Head of caudate nucleus (tissue), 42 donors: ENCODE measurements at regions not wholly inside any gene's neighbourhood (a gene's known extent, or its start where the extent isn't known, plus 50 kb on each side); places are given as distances from the start of the nearest gene placed in this dataset.
A peak's percentile ranks its signal among the peaks of the same experiment; 100 is the strongest.
"Not testable (repeated sequence)": the region's sequence is repeated elsewhere in the genome, so short reads cannot be mapped to it uniquely, and the experiment has no call there.

Experiments
- DNase-seq, 42 donors: peaks; one replicate each; pipeline versions ENCODE4 v3.0.0 to v3.0.0-alpha.2; 2020 to 2021; ENCODE audit warnings: mixed read lengths in 7 of 42
- intact Hi-C: fragments of 100-400 bp; cut with DNase I; formaldehyde crosslinking; loops from one replicate; pipeline ENCODE4 v1.15.0; 2022

- no peak for DNase-seq
- intact Hi-C loops, result no loop called here
Measured at GRCh38 chr14:83128783-83129182, 1595.1 kb upstream of the SEL1L start.

- intact Hi-C loops, result no loop called here
- no peak for DNase-seq
Measured at GRCh38 chr14:83129496-83129895, 1595.8 kb upstream of the SEL1L start.

GRCh38 chr14:83133981-83134645 is 1600.5 kb upstream of the SEL1L start:
- intact Hi-C loops, result no loop called here

DNA sequence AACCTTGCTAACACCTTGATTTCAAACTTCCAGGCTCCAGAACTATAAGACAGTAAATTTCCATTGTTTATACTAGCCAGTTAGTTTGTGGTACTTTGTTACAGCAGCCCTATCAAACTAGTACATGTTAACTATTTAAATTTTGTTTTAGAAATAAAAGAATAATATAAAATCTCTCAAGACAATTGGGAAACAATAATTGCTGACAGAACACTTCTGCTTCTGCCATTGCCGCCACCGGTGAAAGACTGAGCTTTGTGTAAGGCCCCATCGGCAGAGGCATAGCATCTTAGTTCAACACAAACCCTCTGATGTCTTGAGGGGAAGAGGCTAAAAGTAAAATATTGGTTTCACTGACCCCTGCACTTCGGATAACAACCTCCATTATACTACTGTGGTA is 1607.1 kb upstream of the SEL1L start:
- no peak for DNase-seq
- intact Hi-C loops, result no loop called here

More at GRCh38 chr14:83133981-83134645, 1600.5 kb upstream of the SEL1L start:
- DNase-seq, result peak in 17 of 42 donors; percentile 3 to 65 (median 23)

- intact Hi-C loops, result no loop called here
Measured at GRCh38 chr14:83147006-83147405, 1613.4 kb upstream of the SEL1L start.

DNA sequence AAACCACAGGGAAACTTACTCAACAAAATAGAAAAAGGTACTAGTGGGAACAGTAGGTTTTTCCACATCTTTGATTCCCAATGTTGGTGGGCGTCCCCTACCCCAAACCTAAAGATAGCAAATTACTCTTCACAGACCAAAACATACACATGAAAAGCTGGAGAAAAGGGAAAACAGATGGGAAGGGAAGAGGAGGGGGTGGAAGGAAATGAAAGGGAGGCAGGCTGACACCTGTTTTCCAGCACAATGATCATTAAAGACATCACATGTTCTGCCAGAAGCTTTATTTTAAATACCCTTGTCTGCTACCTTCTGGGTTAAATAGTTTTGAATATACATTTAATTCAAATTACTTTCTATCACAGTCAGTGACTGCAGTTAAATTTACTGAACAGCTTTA is 1617.9 kb upstream of the SEL1L start:
- no peak for DNase-seq
- intact Hi-C loops, result no loop called here

More at GRCh38 chr14:83147006-83147405, 1613.4 kb upstream of the SEL1L start:
- no peak for DNase-seq

- no peak for DNase-seq
- intact Hi-C loops, result no loop called here
Measured at GRCh38 chr14:83153081-83153480, 1619.4 kb upstream of the SEL1L start.

- intact Hi-C loops, result no loop called here
- no peak for DNase-seq
Measured at GRCh38 chr14:83162361-83162929, 1628.8 kb upstream of the SEL1L start.

DNA sequence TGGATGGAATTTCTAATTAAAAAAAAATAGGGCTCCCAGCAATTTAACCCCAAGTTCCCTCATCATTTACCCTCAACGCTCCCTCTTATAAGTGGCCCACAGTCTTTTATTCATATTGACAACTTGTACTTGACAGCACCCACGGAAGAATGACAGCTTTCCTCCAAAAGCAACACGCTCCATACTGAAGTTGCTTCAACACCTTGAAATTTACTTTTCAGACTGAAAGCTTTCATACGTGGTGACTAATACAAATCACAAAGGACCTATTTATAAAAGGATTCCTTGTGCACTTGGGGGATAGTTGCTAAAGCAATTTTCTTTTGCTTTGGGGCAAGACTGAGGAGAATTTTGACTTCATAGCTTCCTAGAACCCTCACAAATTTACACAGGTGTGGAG is 1629.4 kb upstream of the SEL1L start:
- intact Hi-C loops, result no loop called here
- no peak for DNase-seq

GRCh38 chr14:83164016-83164415 is 1630.4 kb upstream of the SEL1L start:
- DNase-seq, result no peak
- intact Hi-C loops, result no loop called here

DNA sequence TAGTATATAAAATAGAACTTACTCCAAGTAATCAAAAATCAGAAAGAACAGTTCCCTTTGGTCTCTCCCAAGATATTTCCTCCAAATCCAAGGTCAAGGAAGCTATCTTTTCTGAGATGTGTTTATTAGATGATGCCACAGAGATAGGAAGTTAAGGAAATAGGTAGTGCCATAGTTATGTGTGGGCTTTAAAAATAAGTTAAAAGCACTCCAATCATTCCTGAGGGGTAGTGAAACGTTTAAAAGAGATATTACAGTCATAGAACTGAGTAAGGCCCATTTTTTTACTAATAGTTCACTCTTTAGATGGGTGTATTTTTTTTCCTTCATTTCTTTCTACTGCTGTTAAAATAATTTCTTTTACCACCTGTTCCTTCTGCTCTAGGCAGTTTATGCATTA is 1630.9 kb upstream of the SEL1L start:
- DNase-seq, result no peak
- intact Hi-C loops, result no loop called here

DNA sequence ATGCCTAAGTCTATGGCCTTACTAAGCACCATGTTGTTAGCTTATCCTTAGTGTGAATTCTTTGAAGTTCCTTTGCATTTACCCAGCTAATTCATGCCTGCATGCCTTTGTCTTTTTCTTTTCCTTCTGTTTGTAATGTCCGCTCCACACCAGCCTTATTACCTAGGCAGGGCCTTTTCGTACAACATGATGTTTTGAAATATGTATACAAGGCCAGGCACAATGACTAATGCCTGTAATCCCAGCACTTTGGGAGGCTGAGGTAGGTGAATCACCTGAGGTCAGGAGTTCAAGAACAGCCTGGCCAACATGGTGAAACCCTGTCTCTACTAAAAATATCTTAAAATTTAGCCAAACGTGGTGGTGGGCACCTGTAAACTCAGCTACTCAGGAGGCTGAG is 1636.5 kb upstream of the SEL1L start:
- intact Hi-C loops, result no loop called here
- DNase-seq, result no peak

DNA sequence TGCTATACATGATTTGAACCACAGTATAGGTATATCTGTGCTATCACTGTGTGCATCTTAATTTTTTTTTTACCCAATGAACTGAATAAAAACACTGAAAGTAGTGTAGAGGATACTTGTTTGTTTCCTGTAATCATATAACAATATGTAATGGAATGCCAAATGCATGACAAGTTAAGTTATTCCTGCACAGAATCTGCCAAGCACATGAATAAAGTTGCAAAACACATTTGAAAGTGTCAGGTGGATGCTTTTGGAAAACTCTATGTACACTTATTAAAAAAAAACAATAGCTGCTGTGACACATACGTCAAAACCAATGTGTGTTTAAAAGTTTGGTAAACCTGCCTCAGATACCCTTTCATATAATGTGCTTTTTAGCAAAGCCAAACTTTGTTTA is 1638.1 kb upstream of the SEL1L start:
- intact Hi-C loops, result no loop called here
- no peak for DNase-seq

DNA sequence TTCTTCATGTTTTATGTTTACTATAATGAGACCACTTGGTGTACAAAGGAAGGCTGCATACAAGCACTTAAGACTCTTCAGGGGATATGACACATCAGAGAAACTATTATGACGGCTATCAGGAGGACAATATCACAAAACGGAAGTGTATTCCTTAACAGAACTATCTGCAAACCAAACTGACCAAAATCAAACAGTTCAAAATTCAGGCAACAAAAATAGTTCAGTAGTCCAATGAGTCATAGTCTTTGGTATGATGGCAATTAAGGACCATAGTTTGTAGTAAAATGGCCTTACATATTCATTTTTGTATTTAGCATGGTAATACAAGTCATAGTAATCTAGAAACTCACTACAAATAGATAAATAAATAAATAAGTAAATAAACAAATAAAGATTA is 1638.7 kb upstream of the SEL1L start:
- intact Hi-C loops, result no loop called here
- no peak for DNase-seq

DNA sequence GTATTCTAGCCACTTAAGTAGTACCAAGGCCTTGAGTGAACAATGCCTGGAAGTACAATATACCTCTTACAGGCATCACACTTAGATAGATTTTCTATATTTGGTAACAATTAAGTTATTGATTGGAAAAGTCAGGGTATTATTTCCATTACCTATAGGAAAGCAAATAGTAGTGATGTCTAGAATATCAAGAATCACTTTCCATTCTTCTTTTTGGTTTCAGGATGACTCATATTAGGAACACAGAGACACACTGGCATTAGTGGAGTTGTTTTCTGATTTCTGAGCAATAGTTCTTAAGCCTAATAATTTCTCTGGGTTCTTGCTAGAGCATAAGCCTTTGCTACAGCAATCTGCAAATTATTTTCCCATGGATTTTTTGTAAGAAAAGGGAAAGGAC is 1640.0 kb upstream of the SEL1L start:
- intact Hi-C loops, result no loop called here
- no peak for DNase-seq

- DNase-seq, result no peak
- intact Hi-C loops, result no loop called here
Measured at GRCh38 chr14:83184531-83184930, 1650.9 kb upstream of the SEL1L start.

GRCh38 chr14:83188311-83188710 is 1654.7 kb upstream of the SEL1L start:
- intact Hi-C loops, DNase-seq: not testable (repeated sequence)

DNA sequence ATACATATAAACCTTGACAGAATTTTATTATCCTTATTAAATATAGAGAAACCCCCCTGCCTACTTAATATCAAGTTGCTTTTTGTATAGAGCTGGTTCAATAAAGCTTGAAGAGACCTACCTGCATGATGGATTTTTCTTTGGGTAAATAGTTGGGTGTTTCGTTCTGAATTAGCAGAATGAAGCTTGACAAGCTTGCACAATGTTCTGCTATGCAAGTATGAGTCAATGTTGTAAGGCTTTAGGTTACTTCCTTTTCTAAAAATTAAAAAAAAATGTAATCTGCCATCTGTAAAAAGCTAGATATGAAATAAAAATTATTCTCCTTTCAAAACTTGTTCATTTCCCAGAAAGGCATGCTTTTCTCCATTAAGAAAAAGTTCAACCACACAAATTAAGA is 1662.6 kb upstream of the SEL1L start:
- DNase-seq, result no peak
- intact Hi-C loops, result no loop called here

GRCh38 chr14:83197271-83197670 is 1663.6 kb upstream of the SEL1L start:
- peak in 28 of 42 donors; percentile 2 to 74 (median 42) for DNase-seq
- intact Hi-C loops, result no loop called here

GRCh38 chr14:83207550-83207949 is 1673.9 kb upstream of the SEL1L start:
- intact Hi-C loops, result no loop called here
- DNase-seq, result no peak

- no peak for DNase-seq
- intact Hi-C loops, result no loop called here
Measured at GRCh38 chr14:83208341-83208740, 1674.7 kb upstream of the SEL1L start.
